ENCODE measurements at regions not wholly inside any gene's neighbourhood (a gene's known extent, or its start where the extent isn't known, plus 50 kb on each side); places are given as distances from the start of the nearest gene placed in this dataset.

GRCh38 chr10:47190802-47191450 is 109.1 kb upstream of the GDF10 start:
- CTCF ChIA-PET = interaction anchor here (0.6 kb wide), 1 partner anchor 12 kb away, joined by 5 read pairs; no protein-coding TSS in a partner anchor
- no peak for TF ChIP-seq FOXK2 (IDR thresholded peaks at IDR 0.05)
- no peak for TF ChIP-seq PKNOX1 (IDR thresholded peaks at IDR 0.05)
- no peak for TF ChIP-seq SUZ12 (IDR thresholded peaks at IDR 0.05)
- no peak for TF ChIP-seq ARNT (IDR thresholded peaks at IDR 0.05)
- TF ChIP-seq FOXA1 (IDR thresholded peaks at IDR 0.05) = no peak
- no peak for TF ChIP-seq SP1 (IDR thresholded peaks at IDR 0.05)
- no peak for TF ChIP-seq L3MBTL2 (conservative IDR thresholded peaks at IDR 0.05)
- TF ChIP-seq CTBP1 (IDR thresholded peaks at IDR 0.05; ENCODE audit: borderline replicate concordance) = no peak
- TF ChIP-seq LEF1 (IDR thresholded peaks at IDR 0.05; ENCODE audit: borderline replicate concordance) = no peak
- no peak for TF ChIP-seq HDGF (IDR thresholded peaks at IDR 0.05; ENCODE audit: borderline replicate concordance)
- no peak for TF ChIP-seq TARDBP (IDR thresholded peaks at IDR 0.05)
- no peak for TF ChIP-seq ZNF384 (IDR thresholded peaks at IDR 0.05)
- TF ChIP-seq BHLHE40 (IDR thresholded peaks at IDR 0.05; ENCODE audit: borderline replicate concordance) = no peak
- TF ChIP-seq FOXM1 (IDR thresholded peaks at IDR 0.05; ENCODE audit: borderline replicate concordance) = no peak
- TF ChIP-seq NFRKB (IDR thresholded peaks at IDR 0.05) = no peak
- no peak for DNase-seq (ENCODE audit: extremely low spot score)
- POLR2A ChIA-PET = no interaction called here

- ChIA-PET POLR2A (no interaction called here), CTCF (no interaction called here)
- TF ChIP-seq SUZ12 (IDR thresholded peaks at IDR 0.05) = no peak
- TF ChIP-seq CTBP1 (IDR thresholded peaks at IDR 0.05; ENCODE audit: borderline replicate concordance) = no peak
- no peak for TF ChIP-seq ZNF384 (IDR thresholded peaks at IDR 0.05)
- no peak for TF ChIP-seq L3MBTL2 (conservative IDR thresholded peaks at IDR 0.05)
- no peak for TF ChIP-seq LEF1 (IDR thresholded peaks at IDR 0.05; ENCODE audit: borderline replicate concordance)
- TF ChIP-seq TARDBP (IDR thresholded peaks at IDR 0.05) = no peak
- no peak for TF ChIP-seq BHLHE40 (IDR thresholded peaks at IDR 0.05; ENCODE audit: borderline replicate concordance)
- no peak for TF ChIP-seq HDGF (IDR thresholded peaks at IDR 0.05; ENCODE audit: borderline replicate concordance)
- TF ChIP-seq ARNT (IDR thresholded peaks at IDR 0.05) = no peak
- no peak for TF ChIP-seq NFRKB (IDR thresholded peaks at IDR 0.05)
- no peak for TF ChIP-seq SP1 (IDR thresholded peaks at IDR 0.05)
- no peak for TF ChIP-seq PKNOX1 (IDR thresholded peaks at IDR 0.05)
- TF ChIP-seq FOXA1 (IDR thresholded peaks at IDR 0.05) = no peak
- no peak for DNase-seq (ENCODE audit: extremely low spot score)
These were observed 107.7 kb upstream of the GDF10 start for GRCh38 chr10:47192273-47192672.

- TF ChIP-seq HDGF (IDR thresholded peaks at IDR 0.05; ENCODE audit: borderline replicate concordance) = no peak
- CTCF ChIA-PET = no interaction called here
- no peak for DNase-seq (ENCODE audit: extremely low spot score)
- POLR2A ChIA-PET = no interaction called here
These were observed 106.3 kb upstream of the GDF10 start for GRCh38 chr10:47193666-47194065.

- CTCF ChIA-PET = no interaction called here
- DNase-seq (ENCODE audit: extremely low spot score) = no peak
- POLR2A ChIA-PET = no interaction called here
- TF ChIP-seq SUZ12 (IDR thresholded peaks at IDR 0.05) = no peak
- TF ChIP-seq LEF1 (IDR thresholded peaks at IDR 0.05; ENCODE audit: borderline replicate concordance) = no peak
- TF ChIP-seq L3MBTL2 (conservative IDR thresholded peaks at IDR 0.05) = no peak
- no peak for TF ChIP-seq PKNOX1 (IDR thresholded peaks at IDR 0.05)
These were observed 104.6 kb upstream of the GDF10 start for GRCh38 chr10:47195274-47195885.

GRCh38 chr10:47196691-47197090 is 103.3 kb upstream of the GDF10 start:
- ChIA-PET CTCF (no interaction called here), POLR2A (no interaction called here)
- TF ChIP-seq FOXA1 (IDR thresholded peaks at IDR 0.05) (no peak), LEF1 (IDR thresholded peaks at IDR 0.05; ENCODE audit: borderline replicate concordance) (no peak), ELF4 (IDR thresholded peaks at IDR 0.05) (no peak), SUZ12 (IDR thresholded peaks at IDR 0.05) (no peak), L3MBTL2 (conservative IDR thresholded peaks at IDR 0.05) (no peak), FOXK2 (IDR thresholded peaks at IDR 0.05) (no peak), BHLHE40 (IDR thresholded peaks at IDR 0.05; ENCODE audit: borderline replicate concordance) (no peak)
- no peak for DNase-seq (ENCODE audit: extremely low spot score)

- TF ChIP-seq SP1 (IDR thresholded peaks at IDR 0.05) (no peak), BHLHE40 (IDR thresholded peaks at IDR 0.05; ENCODE audit: borderline replicate concordance) (no peak), L3MBTL2 (conservative IDR thresholded peaks at IDR 0.05) (no peak)
- DNase-seq (ENCODE audit: extremely low spot score) = no peak
- ChIA-PET POLR2A (no interaction called here), CTCF (no interaction called here)
These were observed 101.8 kb upstream of the GDF10 start for GRCh38 chr10:47198221-47198620.

- TF ChIP-seq ELF4 (IDR thresholded peaks at IDR 0.05) = no peak
- TF ChIP-seq FOXM1 (IDR thresholded peaks at IDR 0.05; ENCODE audit: borderline replicate concordance) = no peak
- no peak for TF ChIP-seq ZNF384 (IDR thresholded peaks at IDR 0.05)
- no peak for TF ChIP-seq CTBP1 (IDR thresholded peaks at IDR 0.05; ENCODE audit: borderline replicate concordance)
- no peak for TF ChIP-seq TARDBP (IDR thresholded peaks at IDR 0.05)
- TF ChIP-seq L3MBTL2 (conservative IDR thresholded peaks at IDR 0.05) = no peak
- TF ChIP-seq NFRKB (IDR thresholded peaks at IDR 0.05) = no peak
- no peak for TF ChIP-seq FOXA1 (IDR thresholded peaks at IDR 0.05)
- no peak for TF ChIP-seq HDGF (IDR thresholded peaks at IDR 0.05; ENCODE audit: borderline replicate concordance)
- TF ChIP-seq SP1 (IDR thresholded peaks at IDR 0.05) = no peak
- TF ChIP-seq PKNOX1 (IDR thresholded peaks at IDR 0.05) = no peak
- TF ChIP-seq BHLHE40 (IDR thresholded peaks at IDR 0.05; ENCODE audit: borderline replicate concordance) = no peak
- DNase-seq (ENCODE audit: extremely low spot score) = no peak
- POLR2A ChIA-PET = no interaction called here
- CTCF ChIA-PET = no interaction called here
These were observed 94.8 kb upstream of the GDF10 start for GRCh38 chr10:47205192-47205591.

Measured in HEK293T (cell line).